ENCODE measurements at regions not wholly inside any gene's neighbourhood (a gene's known extent, or its start where the extent isn't known, plus 50 kb on each side); places are given as distances from the start of the nearest gene placed in this dataset.

DNA sequence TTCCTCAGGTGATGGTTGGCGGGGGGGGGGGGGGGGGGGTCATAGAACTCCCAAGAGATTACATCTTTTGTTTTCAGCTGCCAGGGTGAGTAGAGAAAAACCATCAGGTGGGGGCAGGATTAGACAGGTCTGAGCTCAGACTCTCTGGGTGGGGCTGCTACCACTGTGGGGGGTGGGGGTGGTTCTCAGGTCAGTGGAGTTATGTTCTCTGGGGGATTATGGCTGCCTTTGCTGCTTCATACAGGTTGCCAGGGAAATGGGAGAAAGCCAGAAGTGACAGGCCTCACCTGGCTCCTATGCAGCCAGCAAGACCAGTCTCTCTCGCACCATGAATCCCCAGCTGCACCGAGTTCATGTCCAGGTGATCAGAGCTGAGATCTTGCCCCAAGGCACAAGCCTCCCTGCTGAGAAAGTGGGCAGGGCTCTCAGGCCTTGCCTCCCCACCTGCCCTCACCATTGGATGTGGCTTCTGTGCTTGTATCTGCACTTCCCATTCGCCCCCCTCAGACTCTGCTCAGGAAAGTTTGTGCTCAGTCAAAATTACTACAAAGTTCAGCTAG lies 828.1 kb downstream of the MCTP2 start:
- H3K4ac ChIP-seq (replicated peaks; ENCODE audit: insufficient read length, low read depth, low read length), result no peak overlapping the region
- no peak overlapping the region for H2BK120ac ChIP-seq (replicated peaks; ENCODE audit: low read depth, low read length)
- H4K91ac ChIP-seq (replicated peaks; ENCODE audit: insufficient read length, low read length), result no peak overlapping the region
- H3K79me1 ChIP-seq (ENCODE audit: low read depth, low read length), result no peaks in the 10 kb centered on the region
- H2BK12ac ChIP-seq (ENCODE audit: low read depth, low read length), result no peak overlapping the region
- no peak overlapping the region for H3K14ac ChIP-seq (ENCODE audit: insufficient read length)
- no peak overlapping the region for H4K8ac ChIP-seq (ENCODE audit: extremely low read depth, insufficient read depth, low read length)
- no peak overlapping the region for H3K27ac ChIP-seq (ENCODE audit: low read depth, low read length)
- no peaks in the 10 kb centered on the region for H3K27me3 ChIP-seq (replicated peaks in 1 of 4; ENCODE audit: control insufficient read depth in 3 of 4, extremely low read depth in 1 of 4, insufficient read depth in 3 of 4, low read length in 3 of 4)
- H3K36me3 ChIP-seq (ENCODE audit: control insufficient read depth in 2 of 4, insufficient read depth in 4 of 4, low read length in 3 of 4), result no peaks in the 10 kb centered on the region
- no peak for FAIRE-seq
- H3K9me3 ChIP-seq (ENCODE audit: insufficient read depth in 2 of 2, low read depth in 1 of 2, low read length in 1 of 2), result no peaks in the 10 kb centered on the region
- H3K4me1 ChIP-seq (replicated peaks in 1 of 4; ENCODE audit: control insufficient read depth in 3 of 4, insufficient read depth in 4 of 4, low read length in 3 of 4), result no peaks in the 10 kb centered on the region
- H3K56ac ChIP-seq (replicated peaks; ENCODE audit: insufficient read length, low read depth, low read length), result no peak overlapping the region
- ChIA-PET CTCF (ENCODE audit: partially characterized antibody) (interaction anchor here (1.2 to 1.4 kb wide), 2 partner anchors 9 to 388 kb away, joined by 3 read pairs; no protein-coding TSS in a partner anchor), POLR2A (ENCODE audit: partially characterized antibody) (no interaction called here)
- WGBS, 2 experiments (ENCODE audit: extremely low coverage in 1 of 2, insufficient coverage in 1 of 2, insufficient read length in 1 of 2, insufficient replicate concordance in 2 of 2, low coverage in 1 of 2, low lambda C conversion rate in 2 of 2, missing lambda C conversion rate in 1 of 2), result 89% methylated on average over 3 of the region's 4 CpGs; no CpG with 5 or more reads in 1 of the 2 experiments
- no peak overlapping the region for H3K4me3 ChIP-seq (ENCODE audit: extremely low read depth in 1 of 4, insufficient read depth in 2 of 4, low read depth in 3 of 4, low read length in 4 of 4)
- no peak overlapping the region for H2BK15ac ChIP-seq (ENCODE audit: low read length)
- H2AFZ ChIP-seq (ENCODE audit: low read length), result no peak overlapping the region
- no peaks in the 10 kb centered on the region for H3K23me2 ChIP-seq (ENCODE audit: low read depth, low read length)
- H4K5ac ChIP-seq (ENCODE audit: insufficient read length, low read depth, low read length), result no peak overlapping the region
- no peak overlapping the region for H3K23ac ChIP-seq (ENCODE audit: insufficient read length)
- no peak overlapping the region for H3K9ac ChIP-seq (replicated peaks in 1 of 4; ENCODE audit: extremely low read depth in 1 of 4, low read depth in 3 of 4, low read length in 3 of 4)
- no peak overlapping the region for H3K4me2 ChIP-seq (ENCODE audit: insufficient read depth in 1 of 2, low read depth in 2 of 2, low read length in 2 of 2)
- H3K79me2 ChIP-seq (ENCODE audit: control insufficient read depth in 1 of 2, insufficient read depth in 2 of 2, low read length in 2 of 2), result no peaks in the 10 kb centered on the region
- H4K20me1 ChIP-seq (replicated peaks in 1 of 2; ENCODE audit: control insufficient read depth in 1 of 2, insufficient read depth in 2 of 2, low read length in 2 of 2), result no peaks in the 10 kb centered on the region
- no peak overlapping the region for H2AK5ac ChIP-seq (ENCODE audit: low read depth, low read length)
- H2BK5ac ChIP-seq (ENCODE audit: low read depth, low read length), result no peak overlapping the region
- H3K18ac ChIP-seq (ENCODE audit: extremely low read depth, low read length), result no peak overlapping the region
- H2BK20ac ChIP-seq (ENCODE audit: low read length), result no peak overlapping the region
- no peak for DNase-seq (ENCODE audit: low read depth in 1 of 2, low spot score in 2 of 2)
- TF ChIP-seq POU5F1 (IDR thresholded peaks at IDR 0.05; ENCODE audit: low read depth, low read length) (no peak), SUZ12 (IDR thresholded peaks at IDR 0.05; ENCODE audit: low read length) (no peak), TAF7 (optimal IDR thresholded peaks at IDR 0.05; ENCODE audit: borderline replicate concordance, low read depth, low read length) (no peak), SIX5 (IDR thresholded peaks at IDR 0.05; ENCODE audit: low read depth, low read length) (no peak)

Measured in H1 (cell line).